ENCODE measurements at regions not wholly inside any gene's neighbourhood (a gene's known extent, or its start where the extent isn't known, plus 50 kb on each side); places are given as distances from the start of the nearest gene placed in this dataset.

DNA sequence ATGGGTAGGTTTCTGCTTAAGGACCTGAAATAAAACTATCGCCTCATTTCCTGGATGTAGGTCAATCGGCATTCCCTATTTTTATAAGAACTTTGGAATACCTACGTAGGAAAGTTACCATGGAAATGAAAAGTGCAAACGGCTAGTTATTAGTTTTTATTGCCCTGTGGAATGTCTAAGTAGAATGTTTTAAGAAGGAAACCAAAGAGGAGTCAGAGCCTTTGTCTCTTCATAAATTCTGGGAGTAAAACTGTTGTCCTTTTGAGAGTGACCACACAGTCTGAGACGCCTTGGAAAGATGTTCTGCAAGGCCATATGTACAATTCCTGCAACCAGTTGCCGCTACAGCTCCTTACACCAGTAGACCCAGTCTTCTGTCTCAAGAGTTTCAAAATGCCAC lies 176.0 kb upstream of the SEL1L start:
- no peak overlapping the region for H3K4me3 ChIP-seq (ENCODE audit: control insufficient read depth, low read depth, low read length)
- no peak for DNase-seq (ENCODE audit: low read depth)
- TF ChIP-seq, protein P1, sequence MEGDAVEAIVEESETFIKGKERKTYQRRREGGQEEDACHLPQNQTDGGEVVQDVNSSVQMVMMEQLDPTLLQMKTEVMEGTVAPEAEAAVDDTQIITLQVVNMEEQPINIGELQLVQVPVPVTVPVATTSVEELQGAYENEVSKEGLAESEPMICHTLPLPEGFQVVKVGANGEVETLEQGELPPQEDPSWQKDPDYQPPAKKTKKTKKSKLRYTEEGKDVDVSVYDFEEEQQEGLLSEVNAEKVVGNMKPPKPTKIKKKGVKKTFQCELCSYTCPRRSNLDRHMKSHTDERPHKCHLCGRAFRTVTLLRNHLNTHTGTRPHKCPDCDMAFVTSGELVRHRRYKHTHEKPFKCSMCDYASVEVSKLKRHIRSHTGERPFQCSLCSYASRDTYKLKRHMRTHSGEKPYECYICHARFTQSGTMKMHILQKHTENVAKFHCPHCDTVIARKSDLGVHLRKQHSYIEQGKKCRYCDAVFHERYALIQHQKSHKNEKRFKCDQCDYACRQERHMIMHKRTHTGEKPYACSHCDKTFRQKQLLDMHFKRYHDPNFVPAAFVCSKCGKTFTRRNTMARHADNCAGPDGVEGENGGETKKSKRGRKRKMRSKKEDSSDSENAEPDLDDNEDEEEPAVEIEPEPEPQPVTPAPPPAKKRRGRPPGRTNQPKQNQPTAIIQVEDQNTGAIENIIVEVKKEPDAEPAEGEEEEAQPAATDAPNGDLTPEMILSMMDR (IDR thresholded peaks at IDR 0.05; ENCODE audit: control insufficient read depth, insufficient read depth, low read depth, low read length, missing control alignments), result no peak

DNA sequence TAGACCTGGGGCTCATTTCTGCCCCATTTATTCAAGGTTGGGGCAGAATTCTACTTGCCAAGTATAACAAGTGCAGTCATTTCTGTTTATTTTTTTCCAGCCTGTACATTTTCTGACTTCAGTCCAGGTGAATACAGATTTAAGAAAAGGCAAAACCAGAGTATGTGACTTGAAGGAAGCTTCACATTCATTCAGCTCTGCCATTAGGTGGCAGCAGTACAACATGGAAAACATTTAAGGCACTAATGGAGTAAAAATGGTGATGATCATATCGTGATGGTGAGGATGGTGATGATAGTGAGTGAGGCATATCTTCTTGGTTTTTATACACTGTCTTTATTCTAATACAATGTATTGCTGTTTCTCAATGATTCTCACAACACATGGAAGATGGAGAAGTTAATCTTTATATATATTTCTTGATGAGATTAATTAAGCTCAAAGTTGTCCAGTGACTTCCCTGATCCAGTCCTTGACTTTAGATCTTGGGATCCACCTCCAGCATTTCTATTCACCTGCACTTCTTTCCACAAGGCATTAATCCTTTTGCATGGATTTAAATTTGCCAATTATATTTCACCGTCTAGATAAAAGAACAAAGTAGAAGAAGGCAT lies 176.7 kb upstream of the SEL1L start:
- TF ChIP-seq, protein P1 (IDR thresholded peaks at IDR 0.05; ENCODE audit: control insufficient read depth, insufficient read depth, low read depth, low read length, missing control alignments), result peak; percentile 27
- no peak overlapping the region for H3K4me3 ChIP-seq (ENCODE audit: control insufficient read depth, low read depth, low read length)
- DNase-seq (ENCODE audit: low read depth), result no peak

DNA sequence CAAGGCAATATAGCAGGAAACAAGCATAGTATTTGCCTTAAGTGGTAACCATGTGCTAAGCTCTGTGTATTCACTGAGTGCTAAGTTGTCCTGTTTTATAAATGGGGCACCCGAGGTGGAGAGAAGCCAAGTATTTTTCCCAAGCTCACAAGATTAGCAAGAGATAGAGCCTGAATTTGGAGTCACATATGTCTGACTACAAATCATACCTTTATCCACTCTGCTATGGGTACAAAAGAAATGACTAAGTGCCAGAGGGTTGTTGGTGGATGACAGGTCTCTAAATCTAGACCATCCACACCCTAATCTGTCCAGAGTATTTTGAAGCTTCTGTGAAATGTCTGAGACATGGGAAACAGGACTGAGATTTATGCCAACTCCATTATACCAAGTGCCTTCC lies 182.1 kb upstream of the SEL1L start:
- H3K4me3 ChIP-seq (ENCODE audit: control insufficient read depth, low read depth, low read length), result no peak overlapping the region
- TF ChIP-seq, protein P1 (IDR thresholded peaks at IDR 0.05; ENCODE audit: control insufficient read depth, insufficient read depth, low read depth, low read length, missing control alignments), result no peak
- DNase-seq (ENCODE audit: low read depth), result no peak

DNA sequence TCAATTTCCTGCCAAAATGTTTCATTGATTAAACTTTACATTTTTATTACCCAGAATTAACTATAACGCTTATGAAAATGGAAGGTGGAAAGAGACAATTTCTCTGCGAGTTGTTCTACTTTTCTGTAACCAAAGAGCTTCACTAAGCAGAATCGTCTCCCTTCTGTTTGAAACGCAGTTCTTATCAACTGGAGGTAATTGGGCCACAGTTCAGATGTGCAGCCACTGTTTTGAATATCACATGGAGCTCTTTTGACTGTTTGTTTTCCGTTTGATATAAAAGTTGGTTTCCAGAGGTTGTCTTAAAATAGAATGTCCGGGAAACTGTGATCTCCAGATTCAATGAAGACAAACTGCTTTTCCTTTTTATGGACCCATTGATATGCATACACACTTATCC lies 183.3 kb upstream of the SEL1L start:
- no peak for DNase-seq (ENCODE audit: low read depth)
- H3K4me3 ChIP-seq (ENCODE audit: control insufficient read depth, low read depth, low read length), result no peak overlapping the region
- TF ChIP-seq, protein P1 (IDR thresholded peaks at IDR 0.05; ENCODE audit: control insufficient read depth, insufficient read depth, low read depth, low read length, missing control alignments), result no peak

DNA sequence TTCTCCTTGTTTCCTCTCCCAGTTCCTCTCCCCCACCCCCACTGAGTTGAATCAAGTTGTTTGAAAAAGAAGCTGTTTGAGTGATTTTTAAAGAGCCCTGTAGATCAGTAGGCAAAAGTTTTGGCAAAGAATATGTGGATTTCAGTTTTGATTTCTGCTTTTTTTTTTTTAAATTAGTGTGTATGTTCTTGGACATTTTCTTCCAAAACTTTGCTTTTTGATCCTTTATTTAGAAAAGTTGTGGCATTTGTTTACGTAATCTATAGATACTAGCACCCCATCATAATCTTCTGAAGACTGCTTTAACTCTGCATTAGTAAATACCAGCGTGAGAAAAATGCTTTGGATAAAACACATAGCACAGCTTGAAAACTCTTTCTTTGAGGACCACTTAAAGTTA lies 190.3 kb upstream of the SEL1L start:
- TF ChIP-seq, protein P1 (IDR thresholded peaks at IDR 0.05; ENCODE audit: control insufficient read depth, insufficient read depth, low read depth, low read length, missing control alignments), result no peak
- H3K4me3 ChIP-seq (ENCODE audit: control insufficient read depth, low read depth, low read length), result no peak overlapping the region

DNA sequence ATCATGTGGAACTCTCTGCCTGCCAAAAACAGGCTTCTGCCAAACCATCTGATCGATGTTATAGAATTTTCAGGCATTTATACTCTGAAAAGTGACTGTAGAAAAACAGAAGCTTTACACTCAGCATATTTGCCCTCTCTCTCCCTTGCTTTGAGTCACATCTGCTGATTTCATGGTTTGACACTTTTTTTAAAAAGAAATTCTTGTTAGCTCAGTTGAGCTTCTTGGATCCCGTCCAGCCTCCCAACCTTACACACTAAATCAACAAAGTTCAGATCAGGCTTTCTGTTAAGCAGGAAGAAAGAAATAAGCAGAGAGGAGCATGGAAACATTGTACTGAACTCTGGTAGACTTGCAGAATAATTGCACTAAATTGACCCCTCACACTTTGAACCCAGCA lies 193.6 kb upstream of the SEL1L start:
- TF ChIP-seq, protein P1 (IDR thresholded peaks at IDR 0.05; ENCODE audit: control insufficient read depth, insufficient read depth, low read depth, low read length, missing control alignments), result no peak
- DNase-seq (ENCODE audit: low read depth), result no peak
- H3K4me3 ChIP-seq (ENCODE audit: control insufficient read depth, low read depth, low read length), result no peak overlapping the region

More for the DNA sequence above, 190.3 kb upstream of the SEL1L start:
- DNase-seq (ENCODE audit: low read depth), result no peak

DNA sequence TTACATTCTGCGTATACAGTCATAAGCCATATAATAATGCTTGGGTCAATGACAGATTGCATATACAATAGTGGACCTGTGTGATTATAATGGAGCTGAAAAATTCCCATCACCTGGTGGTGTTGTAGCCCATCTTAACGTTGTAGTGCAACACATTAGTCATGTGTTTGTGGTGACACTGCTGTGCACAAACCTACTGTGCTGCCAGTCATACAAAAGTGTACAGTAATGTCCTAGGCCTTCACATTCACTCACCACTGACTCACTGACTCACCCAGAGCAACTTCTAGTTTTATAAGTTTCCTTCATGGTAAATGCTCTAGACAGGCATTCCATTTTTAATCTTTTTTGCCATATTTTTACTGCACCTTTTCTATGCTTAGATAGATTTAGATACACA lies 194.8 kb upstream of the SEL1L start:
- no peak for DNase-seq (ENCODE audit: low read depth)
- no peak overlapping the region for H3K4me3 ChIP-seq (ENCODE audit: control insufficient read depth, low read depth, low read length)
- TF ChIP-seq, protein P1 (IDR thresholded peaks at IDR 0.05; ENCODE audit: control insufficient read depth, insufficient read depth, low read depth, low read length, missing control alignments), result no peak
